Ovary (tissue), 7 donors: ENCODE measurements at regions not wholly inside any gene's neighbourhood (a gene's known extent, or its start where the extent isn't known, plus 50 kb on each side); places are given as distances from the start of the nearest gene placed in this dataset.

Experiments
- DNase-seq, 5 donors: peaks; one replicate each; pipeline ENCODE4 v3.0.0-alpha.2; 2019 to 2020
- H3K27ac ChIP-seq, 2 donors: fragments of 200-600 bp; one replicate each; pipeline versions ENCODE4 v1.5.1 to v1.8.0; 2019 to 2022
- H3K27me3 ChIP-seq: fragments of 200-600 bp; one replicate; pipeline ENCODE4 v1.8.0; 2022
- H3K36me3 ChIP-seq: fragments of 200-600 bp; sonication (generic); one replicate; pipeline ENCODE4 v1.5.1; 2019
- H3K4me1 ChIP-seq: one replicate; pipeline ENCODE4 v1.8.1; 2013; ENCODE audit warnings: mild to moderate bottlenecking, moderate library complexity; ENCODE audit not compliant: insufficient read depth
- H3K4me3 ChIP-seq: fragments of 200-600 bp; sonication (generic); one replicate; pipeline ENCODE4 v1.5.1; 2017
- H3K9me3 ChIP-seq, 2 donors: fragments of 200-600 bp in 1 of 2; sonication (generic) in 1 of 2; one replicate each; pipeline versions ENCODE4 v1.5.1 to v1.8.1; 2013 to 2019; ENCODE audit warnings: mild to moderate bottlenecking in 1 of 2, moderate library complexity in 1 of 2
- CTCF ChIP-seq, 3 donors: fragments of 450-650 bp in 2 of 3; fragments of 200-600 bp in 1 of 3; IDR thresholded peaks; one replicate each; pipeline versions ENCODE4 v1.5.1 to v1.8.0; 2016 to 2022; ENCODE audit warnings: antibody characterized with exemption in 3 of 3, mild to moderate bottlenecking in 1 of 3
- EP300 ChIP-seq: sonication (generic); formaldehyde crosslinking; IDR thresholded peaks from one replicate; pipeline ENCODE4 v1.6.1; 2017; ENCODE audit warnings: antibody characterized with exemption
- POLR2A ChIP-seq: fragments of 450-650 bp; IDR thresholded peaks from one replicate; pipeline ENCODE4 v1.6.1; 2017; ENCODE audit warnings: antibody characterized with exemption, mild to moderate bottlenecking, moderate library complexity
- WGBS, 3 donors: extraction: QIAGEN DNeasy Blood & Tissue Kit in 1 of 3; methylation state at CpG; one replicate each; pipeline versions ENCODE4 v1.1.5 to v1.1.7; 2013 to 2017; 5-methylcytosine and 5-hydroxymethylcytosine counted together
- intact Hi-C, 4 donors: fragments of 100-400 bp; cut with DNase I; formaldehyde crosslinking; loops; one replicate each; pipeline versions ENCODE4 v1.11.0 to v1.15.1; 2022 to 2023
- donor health status: DM: no; HTN: no; CAD: no; lungs with moderate emphysema.
- donor health status: DM: no; HTN: no; CAD: no.
- donor health status: Bipolar disorder and iron deficiency.
- donor health status: DM: no; HTN: no; CAD: no.
- donor health status: DM: yes; HTN: yes; CAD: no.

DNA sequence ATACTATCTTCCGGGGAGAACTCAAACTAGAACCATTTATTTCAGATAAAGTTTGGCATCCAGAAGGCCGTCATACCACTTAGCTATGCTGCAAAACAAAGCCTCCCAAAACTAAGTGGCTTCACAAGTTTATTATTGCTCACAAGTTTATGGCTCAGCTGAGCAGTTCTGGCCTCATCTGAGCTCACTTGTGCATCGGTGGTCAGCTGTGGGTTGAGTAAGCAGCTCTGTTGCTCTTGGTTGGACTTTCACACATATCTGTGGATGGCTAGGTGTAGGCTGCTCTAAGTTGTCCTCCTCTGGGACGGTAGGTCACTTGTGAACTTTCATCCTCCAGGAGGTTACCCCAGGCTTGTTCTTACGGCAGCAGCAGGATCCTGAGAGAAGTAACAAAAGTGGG, 162.7 kb downstream of the BTG1 start:
- Histone ChIP-seq H3K9me3 (no peaks in the 10 kb centered on the region), H3K36me3 (no peaks in the 10 kb centered on the region), H3K27ac (no peak overlapping the region), H3K27me3 (no peaks in the 10 kb centered on the region), H3K4me3 (no peak overlapping the region), H3K4me1 (no peaks in the 10 kb centered on the region)
- intact Hi-C loops: no loop called here
- DNase-seq: no peak
- TF ChIP-seq EP300 (no peak), CTCF (IDR thresholded peaks at IDR 0.05) (no peak), POLR2A (no peak)
- 22 to 40% (median 39%) methylated on average over 5 of the region's 5 CpGs for WGBS, 3 donors

DNA sequence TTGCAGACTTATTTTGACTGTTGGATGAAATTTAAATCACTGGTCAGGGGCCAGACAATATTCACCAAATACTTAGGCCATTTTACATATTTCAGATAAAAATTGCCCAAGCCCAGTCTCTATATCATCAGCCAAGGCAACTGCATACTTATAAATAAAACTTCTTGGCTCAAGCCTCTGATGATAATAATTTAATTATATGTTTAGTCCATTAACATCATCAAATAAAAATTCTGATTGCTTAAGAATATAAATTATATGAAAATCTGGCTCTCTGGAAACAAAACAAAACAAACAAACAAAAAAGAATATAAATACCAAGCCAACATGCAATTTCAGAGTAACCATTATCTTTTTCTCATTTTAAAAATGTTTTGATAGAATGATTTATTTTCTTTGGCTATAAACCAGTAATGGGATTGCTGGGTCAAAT, 165.2 kb downstream of the BTG1 start:
- H3K4me1 ChIP-seq: no peaks in the 10 kb centered on the region
- no peaks in the 10 kb centered on the region for H3K27me3 ChIP-seq
- H3K9me3 ChIP-seq: no peaks in the 10 kb centered on the region
- no peak for TF ChIP-seq EP300
- TF ChIP-seq CTCF (IDR thresholded peaks at IDR 0.05): no peak
- no peak for TF ChIP-seq POLR2A
- intact Hi-C loops: no loop called here
- no peak for DNase-seq
- no peak overlapping the region for H3K27ac ChIP-seq
- no peak overlapping the region for H3K4me3 ChIP-seq
- H3K36me3 ChIP-seq: no peaks in the 10 kb centered on the region

- TF ChIP-seq EP300: no peak
- no peak for TF ChIP-seq CTCF (IDR thresholded peaks at IDR 0.05)
- Histone ChIP-seq H3K27ac (no peak overlapping the region), H3K36me3 (no peaks in the 10 kb centered on the region), H3K4me1 (peaks cover 1% of the 10 kb centered on the region), H3K4me3 (no peak overlapping the region), H3K27me3 (no peaks in the 10 kb centered on the region), H3K9me3 (no peaks in the 10 kb centered on the region)
- 70 to 90% (median 80%) methylated on average over 2 of the region's 2 CpGs for WGBS, 3 donors
- no peak for DNase-seq
- intact Hi-C loops: no loop called here
Measured at GRCh38 chr12:91978143-91978542, 167.5 kb downstream of the BTG1 start.

DNA sequence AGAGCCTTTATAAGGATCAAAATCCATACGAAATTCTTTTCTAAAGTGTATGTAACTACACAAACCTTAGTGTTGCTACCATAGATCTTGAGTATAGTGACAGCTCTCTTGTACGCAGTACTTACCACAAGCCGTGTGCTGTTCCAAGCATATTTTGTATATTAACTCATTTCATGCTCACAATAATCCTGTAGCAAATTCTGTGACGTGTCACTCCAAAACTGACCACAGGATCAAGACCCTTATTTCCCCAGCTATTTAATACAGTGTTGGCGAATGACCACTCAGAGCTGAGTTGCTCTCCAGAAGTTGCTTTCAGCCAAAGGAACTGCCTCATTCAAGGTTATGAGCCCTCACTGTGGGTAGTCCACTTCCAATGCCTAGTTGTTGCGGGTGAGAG, 169.8 kb downstream of the BTG1 start:
- Histone ChIP-seq H3K4me3 (no peak overlapping the region), H3K27ac (no peak overlapping the region), H3K4me1 (peaks cover 1% of the 10 kb centered on the region), H3K27me3 (no peaks in the 10 kb centered on the region), H3K36me3 (no peaks in the 10 kb centered on the region), H3K9me3 (no peaks in the 10 kb centered on the region)
- DNase-seq: no peak
- intact Hi-C loops: no loop called here
- TF ChIP-seq POLR2A: no peak
- TF ChIP-seq CTCF (IDR thresholded peaks at IDR 0.05): no peak
- no peak for TF ChIP-seq EP300
- WGBS, 3 donors: 94 to 97% (median 97%) methylated on average over 6 of the region's 6 CpGs
